Stimulated activated CD8-positive, alpha-beta memory T cell treated with anti-CD3 and anti-CD28 coated beads, Interleukin-12 subunit alpha, Interleukin-12 subunit beta, amount 100 ng/mL, for 24 hours (primary cell): ENCODE measurements at regions not wholly inside any gene's neighbourhood (a gene's known extent, or its start where the extent isn't known, plus 50 kb on each side); places are given as distances from the start of the nearest gene placed in this dataset.

Experiments used
- DNase-seq: peaks from one replicate; pipeline ENCODE4 v3.0.0-alpha.2; 2020; ENCODE audit errors: extremely low read depth

DNA sequence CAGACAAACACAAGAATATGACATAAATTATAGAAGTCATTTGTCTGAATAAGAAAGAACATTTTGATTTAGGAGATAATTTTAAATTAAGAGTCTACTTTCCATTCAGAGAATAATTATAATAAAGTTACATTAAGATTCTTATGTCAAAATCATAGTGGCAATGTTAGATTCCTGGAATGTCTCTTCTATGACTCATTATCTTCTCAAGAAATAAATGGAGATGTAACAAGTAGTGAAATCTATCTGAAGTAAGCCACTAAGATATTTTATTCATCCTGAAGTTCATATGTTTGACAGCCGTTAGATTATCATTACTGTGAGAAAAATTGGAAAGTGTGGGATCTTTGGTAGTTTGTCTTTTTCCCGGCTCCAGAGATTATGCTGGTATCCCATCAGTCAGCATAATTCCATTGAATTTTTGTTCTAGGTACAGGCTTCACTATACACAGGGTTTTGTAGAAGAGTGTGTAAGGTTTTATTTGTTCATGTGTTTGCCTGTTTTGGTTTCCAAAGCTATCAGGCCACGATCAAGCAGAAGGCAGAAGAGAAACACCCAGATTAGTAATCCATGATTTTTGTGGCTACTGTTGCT is 1246.6 kb upstream of the LRRTM1 start:
- DNase-seq = no peak

DNA sequence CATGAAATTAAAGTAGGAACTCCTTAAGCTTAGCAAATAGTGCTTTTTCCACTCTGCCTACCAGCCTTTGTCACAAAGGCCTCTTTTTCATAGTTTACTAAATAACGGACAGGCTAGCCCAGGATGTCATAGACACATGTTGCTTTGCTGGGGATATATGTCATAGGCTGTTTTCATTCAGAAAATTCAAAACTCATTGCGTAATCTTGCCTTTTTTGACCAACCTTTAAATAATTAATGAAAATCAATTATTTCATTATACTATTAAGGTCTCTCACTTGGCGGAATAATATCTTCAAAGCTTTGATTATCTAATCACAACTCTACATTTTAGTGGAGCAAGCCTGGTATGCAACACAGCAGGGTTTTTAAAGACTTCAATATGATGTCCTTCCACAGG is 1245.7 kb upstream of the LRRTM1 start:
- DNase-seq = no peak

DNA sequence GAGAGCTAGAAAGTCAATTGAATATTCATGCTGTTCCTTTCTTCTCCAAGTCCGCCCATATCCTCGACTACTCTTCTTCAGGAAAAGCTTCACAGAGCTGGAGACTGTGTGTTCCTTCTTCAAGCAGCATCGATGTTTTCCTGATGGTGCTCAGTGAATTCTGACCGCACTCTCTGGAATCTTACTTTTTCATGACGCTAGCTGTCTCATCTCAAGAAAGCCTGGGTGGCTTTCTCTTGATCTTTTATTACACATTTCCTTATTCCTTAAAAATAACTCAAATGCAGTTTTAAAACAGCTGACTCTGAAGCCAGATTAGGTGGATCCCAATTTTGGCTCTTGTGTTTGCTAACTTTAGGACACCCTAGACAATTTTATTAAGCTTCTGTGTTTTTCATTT is 1245.1 kb upstream of the LRRTM1 start:
- no peak for DNase-seq

DNA sequence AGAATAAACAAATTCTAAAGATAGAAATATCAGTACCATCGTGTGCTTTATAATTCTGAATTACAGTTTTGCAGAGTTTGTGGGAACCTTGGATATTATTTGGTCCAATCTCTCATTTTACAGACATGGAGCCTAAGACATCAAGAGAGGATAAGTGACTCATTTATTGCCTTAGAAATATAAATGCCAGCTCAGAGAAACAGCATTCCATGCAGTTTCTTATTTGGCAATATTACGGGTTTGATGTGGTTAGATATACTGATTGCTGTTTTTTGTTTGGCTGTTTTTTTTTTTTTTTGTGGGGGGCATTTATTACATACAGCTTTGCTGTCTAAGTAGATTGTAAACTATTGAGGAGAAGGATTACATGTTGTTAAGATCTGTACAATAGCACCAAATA is 1241.1 kb upstream of the LRRTM1 start:
- DNase-seq = no peak

DNA sequence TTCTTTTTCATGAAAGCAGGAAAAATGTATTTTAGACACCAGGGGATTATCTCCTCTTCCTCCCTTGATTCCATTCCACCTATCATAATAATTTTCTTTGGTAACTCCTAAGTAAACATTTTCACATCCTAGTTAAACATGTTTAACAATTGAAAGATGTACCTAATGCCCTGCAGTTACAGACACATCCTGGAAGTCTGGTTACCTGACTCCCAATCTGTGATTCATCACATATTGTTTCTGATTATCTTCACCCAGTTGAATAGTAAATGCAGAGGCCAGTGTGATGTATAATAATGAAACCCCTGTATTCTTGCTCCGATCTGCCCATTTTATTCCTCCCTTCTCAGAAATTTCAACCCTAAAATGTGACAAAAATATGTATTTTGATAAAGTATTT is 1237.6 kb upstream of the LRRTM1 start:
- DNase-seq = no peak

DNA sequence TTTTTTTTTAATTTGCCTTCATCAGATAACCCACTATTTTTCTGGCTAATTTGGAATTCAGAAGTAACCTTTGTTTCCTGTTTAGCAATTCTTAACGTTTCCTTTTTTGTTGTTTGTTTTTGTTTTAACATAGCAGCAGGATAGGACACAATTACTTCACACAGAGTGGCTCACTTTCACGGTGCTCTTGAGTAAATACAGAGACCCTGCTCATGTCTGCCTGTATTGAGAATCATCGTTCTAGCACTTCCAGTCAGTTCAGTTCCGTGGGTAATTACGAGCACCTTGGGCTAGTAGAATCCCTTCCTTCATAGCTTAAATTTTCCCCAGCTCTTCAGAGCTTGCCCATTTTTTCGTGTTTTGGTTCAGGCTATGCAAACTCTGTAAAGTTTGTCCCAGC is 1225.4 kb upstream of the LRRTM1 start:
- DNase-seq = no peak

DNA sequence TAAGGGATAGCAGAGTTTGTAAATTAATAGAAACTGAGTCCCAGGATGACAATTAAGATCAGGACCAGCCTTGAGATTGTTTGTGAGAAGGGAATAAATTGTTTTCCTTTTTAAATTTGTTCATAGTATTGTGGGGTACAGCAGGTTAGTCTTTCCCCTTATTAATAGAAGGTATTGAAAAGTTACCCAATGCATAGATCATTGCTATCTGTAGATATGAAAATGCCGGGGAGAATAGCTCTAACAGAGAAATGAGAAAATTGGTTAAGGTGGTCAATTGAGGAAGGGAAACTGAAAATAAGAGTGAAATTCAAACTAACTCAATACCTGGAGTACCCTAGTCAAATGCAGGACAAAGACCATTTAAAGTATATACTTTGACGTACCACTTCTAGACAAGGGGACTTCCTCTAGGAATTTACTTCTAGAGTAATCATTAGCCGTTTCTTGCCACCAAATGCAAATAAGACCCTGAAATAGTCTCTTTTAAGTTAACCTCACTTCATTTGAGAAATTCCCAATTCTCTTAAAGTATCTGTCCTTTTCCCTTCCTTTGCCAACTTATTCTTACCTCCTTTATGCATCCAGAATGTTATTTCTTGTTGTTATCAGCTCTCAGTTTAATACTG is 1224.4 kb upstream of the LRRTM1 start:
- no peak for DNase-seq

DNA sequence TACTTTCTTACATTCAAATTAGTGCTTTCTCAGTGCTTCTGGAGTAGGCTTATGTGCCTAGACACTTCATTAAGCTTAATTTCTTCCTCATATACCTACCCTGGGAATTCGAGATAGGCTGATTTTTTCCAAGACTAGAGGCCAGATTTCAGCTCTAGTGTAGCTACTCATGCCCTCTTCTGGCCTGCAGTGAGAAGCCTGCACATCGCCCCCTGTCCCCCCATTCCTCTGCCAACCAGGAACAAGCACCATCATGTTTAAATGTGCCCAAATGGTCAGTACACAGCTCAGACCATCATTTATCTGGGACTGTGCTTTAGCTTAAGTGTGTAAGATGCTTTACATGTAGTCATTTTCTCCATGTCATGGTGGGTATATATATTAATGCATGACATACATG is 1218.8 kb upstream of the LRRTM1 start:
- DNase-seq = no peak

DNA sequence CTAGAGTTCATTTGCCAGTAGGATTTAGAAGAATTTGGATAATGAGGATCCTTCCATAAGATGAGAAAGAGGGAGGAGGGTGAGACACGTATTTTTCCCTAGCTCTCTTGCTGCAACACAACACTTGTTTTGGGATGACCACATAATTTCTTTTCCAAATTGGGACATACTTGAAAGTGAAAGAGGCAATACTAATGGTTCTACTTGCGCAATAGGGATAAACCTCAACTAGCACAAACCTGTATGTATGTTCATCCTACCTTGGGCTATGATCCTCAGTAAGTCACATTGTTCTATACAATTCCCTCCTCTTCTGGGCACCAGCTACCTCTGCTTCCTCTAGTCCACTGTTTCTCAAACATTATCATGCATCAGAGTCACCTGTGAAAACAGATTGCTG is 1208.8 kb upstream of the LRRTM1 start:
- no peak for DNase-seq

DNA sequence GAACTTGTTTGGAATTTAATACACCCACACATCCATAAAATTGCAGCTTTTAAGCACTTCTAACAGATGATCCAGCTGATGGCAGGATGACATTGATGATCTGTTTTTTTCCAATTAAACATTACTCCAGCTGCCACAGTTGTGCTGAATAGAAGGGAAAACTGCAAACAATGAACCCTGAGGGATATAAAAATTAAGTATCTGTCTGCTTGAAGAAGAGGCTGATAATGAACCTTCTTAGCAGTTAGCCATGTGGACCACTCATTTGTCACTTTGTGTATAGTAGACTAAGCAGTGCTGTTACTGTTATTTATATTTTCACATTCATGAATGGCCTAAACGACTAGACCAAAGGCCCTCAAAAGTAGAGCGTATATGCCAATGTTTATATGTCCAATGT is 1201.0 kb upstream of the LRRTM1 start:
- no peak for DNase-seq

DNA sequence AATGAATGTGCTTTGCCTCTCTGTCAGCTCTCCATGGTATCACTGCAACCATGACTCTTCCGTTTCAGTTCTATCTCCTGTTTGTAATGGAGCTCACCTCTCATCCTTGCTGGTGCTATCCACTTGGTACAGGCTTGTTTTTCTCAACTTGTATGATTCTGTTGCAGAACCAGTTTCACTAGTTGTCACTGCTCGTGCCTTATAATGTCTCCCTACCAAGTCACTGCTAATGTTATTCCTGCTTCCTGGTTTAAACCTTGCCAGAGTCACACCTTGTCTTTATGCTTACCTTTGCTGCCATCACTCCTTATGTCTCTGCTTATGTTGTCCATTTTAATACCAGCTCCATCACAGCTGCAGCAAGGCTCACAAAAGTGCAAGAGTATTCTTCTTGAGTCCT is 1191.0 kb upstream of the LRRTM1 start:
- no peak for DNase-seq

DNA sequence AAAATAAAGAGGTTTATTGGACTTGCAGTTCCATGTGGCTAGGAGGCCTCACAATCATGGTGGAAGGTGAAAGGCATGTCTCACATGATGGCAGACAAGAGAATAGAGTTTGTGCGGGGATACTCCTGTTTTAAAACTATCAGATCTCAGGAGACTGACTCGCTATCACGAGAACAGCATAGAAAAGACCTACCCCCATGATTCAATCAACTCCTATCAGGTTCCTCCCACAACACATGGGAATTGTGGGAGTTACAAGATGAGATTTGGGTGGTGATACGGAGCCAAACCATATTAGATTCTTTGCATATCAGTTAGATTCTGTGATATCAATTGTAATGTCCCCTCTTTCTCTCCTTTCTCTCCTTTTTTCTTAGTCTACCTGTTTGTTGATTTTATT is 1178.7 kb upstream of the LRRTM1 start:
- no peak for DNase-seq

DNA sequence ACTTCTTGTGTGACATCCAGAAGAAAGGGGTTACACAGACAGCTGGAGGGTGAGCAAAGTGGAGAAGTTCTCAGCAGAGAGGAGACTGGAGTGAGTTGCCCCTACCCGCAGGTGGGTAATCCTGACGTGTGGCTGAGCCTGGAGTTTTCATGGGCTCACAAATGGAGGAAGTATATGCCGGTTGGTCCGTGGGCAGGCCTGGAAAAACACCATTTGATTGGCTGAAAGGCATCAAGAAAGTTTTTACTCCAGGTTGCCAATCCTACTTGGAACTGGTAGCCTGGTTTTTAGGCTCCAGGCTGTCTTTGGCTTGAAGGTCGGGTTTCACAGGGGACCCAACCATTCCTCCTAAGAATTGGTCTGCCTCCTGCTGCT is 1177.4 kb upstream of the LRRTM1 start:
- DNase-seq = no peak

DNA sequence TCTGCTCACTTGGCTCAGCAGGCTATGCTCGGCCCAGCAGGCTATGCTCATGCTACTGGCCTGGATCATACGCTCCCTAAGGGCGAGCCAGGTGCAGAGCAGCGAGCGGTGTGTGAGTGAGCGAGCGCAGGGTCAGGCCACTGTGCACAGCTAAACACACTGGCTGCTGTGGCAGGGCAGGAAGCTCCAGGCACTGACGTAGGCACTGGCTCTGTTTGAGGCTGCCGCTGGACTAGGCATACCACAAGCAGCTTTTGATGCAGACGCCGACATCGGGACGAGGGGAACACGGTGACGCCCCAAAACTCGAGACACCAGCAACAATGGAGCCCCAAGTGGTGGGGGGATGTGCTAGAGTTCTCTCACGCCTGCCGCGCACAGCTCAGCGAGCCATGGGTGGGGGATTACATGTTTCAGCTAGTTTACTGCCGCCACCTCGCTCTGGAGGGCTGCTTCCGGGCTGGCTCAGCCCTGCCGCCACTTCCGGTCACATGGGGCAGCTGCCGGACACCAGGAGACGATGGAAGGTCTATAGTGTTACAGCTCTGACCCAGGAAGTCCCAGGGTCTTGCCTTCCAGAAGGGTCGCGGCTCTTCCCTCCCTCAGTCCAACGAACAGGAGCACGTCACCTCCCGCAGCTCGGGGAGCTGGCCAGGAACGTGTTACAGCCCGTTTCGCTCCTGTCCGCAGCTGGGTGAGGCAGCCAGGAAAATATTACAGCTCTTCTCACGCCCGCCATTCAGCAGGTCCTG is 1176.9 kb upstream of the LRRTM1 start:
- DNase-seq = no peak

DNA sequence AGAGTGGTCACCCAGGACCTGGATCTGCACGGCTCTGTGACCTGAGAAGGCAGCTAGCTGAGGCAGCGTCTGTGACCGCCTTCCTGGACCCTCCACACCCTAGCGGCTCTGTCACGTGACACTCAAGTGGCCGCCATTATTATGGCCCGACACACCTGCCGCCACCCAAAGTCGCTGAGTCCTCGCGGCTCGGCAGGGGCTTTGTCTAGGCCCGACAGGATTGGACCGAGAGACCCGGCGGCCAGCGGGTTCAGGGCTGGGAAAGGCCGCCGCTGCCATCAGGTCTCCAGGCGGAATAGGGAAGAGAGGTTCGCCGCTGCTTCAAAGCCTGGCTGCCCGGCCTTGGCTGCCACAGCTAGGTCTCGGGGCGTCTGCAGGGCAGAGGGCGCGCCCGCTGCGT is 1162.5 kb upstream of the LRRTM1 start:
- no peak for DNase-seq

DNA sequence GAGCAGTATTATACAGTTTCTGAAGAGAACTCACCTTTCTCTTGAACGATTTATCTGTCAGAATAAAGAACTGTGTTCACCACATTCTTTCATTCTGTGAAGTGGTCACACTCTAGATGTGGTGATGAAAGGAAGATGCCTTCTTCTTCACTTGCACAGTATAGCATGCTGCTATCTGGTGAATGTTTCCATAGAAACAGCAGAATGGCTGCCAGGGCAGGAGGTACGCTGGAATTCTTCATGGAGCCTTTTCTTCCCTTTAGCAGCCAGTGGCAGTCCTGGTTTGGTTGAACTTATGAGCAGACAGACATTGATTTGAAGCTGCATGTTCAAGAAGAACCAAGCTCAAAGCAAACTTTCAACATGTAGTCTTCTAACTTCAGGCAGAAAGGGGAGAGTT is 1157.9 kb upstream of the LRRTM1 start:
- no peak for DNase-seq

DNA sequence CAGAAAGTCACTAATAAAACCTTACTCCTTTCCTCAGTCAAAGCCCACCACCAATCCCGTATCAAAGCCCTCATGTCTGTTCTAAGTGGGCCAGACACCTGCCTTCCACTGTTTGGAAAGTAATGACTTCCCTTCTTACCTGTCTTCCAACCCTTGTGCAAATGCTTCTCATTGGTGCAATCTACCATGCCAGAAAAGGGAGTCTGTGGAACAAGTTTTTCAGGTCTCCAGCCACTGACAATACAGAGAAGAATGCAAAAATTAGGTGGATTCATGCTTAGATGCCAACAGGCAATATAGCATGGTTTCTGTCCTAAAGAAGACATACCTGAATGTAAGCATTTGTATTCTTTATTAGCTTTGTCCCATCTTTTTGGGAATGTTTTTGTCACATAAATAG is 1140.6 kb upstream of the LRRTM1 start:
- DNase-seq = no peak

DNA sequence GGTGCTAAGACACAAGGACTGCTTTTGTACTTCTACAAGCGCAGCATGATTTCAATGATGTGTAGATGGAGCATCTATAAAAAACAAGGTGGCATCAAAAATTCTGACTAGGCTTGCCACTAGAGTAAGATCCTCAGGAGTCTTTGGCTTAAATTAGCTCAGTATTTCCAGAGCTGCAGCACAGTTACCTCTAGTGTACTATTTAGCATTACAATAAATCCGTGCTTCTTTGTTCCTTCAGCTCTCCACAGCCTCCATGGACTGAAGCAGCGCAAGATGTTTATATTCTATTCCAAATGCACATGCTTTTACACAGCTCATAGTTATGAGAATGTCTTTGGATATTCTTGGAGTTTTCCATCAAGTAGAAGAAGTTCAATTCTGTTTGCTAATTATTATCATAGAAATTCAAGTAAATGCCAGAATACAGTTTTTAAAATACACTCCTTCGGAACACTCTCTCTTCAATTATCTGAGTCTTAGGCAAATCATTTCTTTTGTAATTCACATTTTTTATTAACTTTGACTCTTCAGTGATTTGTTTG is 1133.0 kb upstream of the LRRTM1 start:
- no peak for DNase-seq

DNA sequence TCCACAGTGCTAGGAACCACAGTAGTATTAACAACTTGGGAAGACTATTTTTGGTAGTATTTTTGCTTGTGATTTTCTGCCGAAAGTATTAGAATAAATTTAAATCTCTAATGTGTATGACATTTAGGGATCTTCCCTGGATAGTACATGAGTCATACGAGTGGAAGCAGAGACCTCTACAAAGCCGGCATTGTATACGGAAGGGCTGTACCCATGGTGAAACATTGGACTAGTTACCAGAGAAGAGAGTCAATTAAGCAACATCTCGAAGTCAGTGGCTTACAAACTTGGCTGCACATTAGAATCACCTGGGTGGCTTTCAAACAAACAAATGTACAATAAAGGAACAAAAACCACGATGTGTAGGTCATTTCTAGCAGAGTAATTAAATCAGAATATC is 1131.7 kb upstream of the LRRTM1 start:
- DNase-seq = no peak

DNA sequence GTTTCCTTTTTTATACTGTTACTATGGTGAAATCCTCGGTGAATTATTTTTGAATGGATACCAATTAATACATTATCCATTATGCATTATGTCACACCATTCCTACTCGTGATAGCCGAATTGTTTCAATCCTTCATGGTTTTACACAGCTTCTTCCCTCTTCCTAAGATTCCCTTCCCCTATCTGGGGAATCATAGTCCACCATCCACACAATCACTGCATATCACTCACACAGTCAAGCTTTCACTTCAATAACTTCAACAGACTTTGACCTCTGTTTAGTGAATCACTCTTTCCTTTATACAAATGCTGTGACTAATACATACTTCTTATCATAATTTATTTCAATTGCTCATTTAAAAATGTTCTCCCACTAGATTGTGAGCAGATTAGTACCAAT is 1108.1 kb upstream of the LRRTM1 start:
- DNase-seq = no peak

DNA sequence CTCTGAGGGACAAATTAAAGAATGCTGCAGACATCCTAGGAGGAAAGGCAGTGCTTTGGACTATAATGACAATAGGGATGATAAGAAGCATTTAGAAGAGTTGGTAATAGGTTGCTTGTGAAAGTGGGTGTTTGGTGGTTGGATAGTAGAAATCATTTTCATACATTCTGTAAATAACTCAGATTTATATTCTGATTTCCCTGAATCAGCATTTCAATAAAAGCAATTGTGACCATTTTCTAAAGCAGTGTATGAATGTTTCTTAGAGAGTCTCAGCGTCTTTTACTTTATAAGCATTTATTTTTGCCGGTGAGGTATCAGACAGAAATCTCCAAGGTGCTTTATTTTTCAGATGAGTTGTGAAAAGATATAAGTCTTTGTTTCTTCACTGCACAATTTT is 1099.0 kb upstream of the LRRTM1 start:
- DNase-seq = no peak

DNA sequence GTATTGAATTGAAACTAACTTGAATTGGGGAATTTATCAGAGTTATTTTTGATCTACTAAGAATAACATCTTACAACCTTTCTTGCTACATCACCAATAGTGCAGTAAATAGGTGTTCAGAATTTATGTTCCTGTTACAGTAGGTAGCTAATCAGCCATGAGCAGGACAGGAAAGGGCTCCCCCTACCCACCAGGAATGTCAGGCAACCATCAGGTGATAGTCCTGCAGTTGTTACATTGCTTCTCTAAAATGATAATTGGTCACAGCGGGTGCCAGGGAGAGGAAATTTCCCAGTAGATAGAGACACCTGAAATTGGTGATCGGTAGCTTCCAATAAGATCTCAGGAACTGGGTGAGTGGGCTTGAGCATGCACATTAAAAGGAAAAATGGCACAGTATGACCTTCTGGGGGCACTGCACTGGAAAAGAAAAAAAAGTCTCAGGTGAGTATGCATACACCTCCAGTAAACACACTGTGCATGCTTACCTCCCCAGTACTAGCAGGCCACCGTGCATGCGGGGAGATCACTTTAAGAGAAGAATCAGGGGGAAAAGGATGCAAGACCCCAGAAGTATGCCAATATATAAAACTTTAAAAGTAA is 1092.0 kb upstream of the LRRTM1 start:
- DNase-seq = no peak

DNA sequence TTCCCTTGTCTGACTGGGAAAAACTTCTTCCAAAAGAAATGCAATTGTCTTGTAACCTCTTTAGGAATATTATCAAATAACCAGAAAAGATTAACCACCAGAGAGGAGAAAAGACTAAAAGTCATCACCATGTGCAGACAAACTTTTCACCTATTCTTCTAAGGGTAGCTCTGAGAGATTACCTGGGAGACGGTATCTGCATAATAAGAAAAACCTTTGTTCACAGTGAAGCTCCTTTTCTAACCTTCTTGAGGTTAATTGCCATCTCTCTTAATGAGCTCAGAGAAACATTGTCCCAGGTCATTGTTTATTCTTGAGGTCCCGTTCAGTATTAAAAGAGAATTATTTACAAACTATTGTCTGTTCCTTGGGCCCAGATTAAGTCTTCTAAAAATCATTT is 1091.2 kb upstream of the LRRTM1 start:
- no peak for DNase-seq
